SK-N-SH (cell line): ENCODE measurements at regions not wholly inside any gene's neighbourhood (a gene's known extent, or its start where the extent isn't known, plus 50 kb on each side); places are given as distances from the start of the nearest gene placed in this dataset.

Experiments used
- CTCF ChIA-PET: fragments of 300-600, 350-600 bp; formaldehyde crosslinking; extraction: SDS; loops from one replicate; lab custom pipeline; 2021; lab: Yijun Ruan, JAX
- POLR2A ChIA-PET: fragments of 350-600 bp; sonication (Branson Sonifier 250); formaldehyde crosslinking; extraction: SDS; loops from one replicate; lab custom pipeline; 2020; ENCODE audit warnings: antibody characterized with exemption, inconsistent platforms; lab: Yijun Ruan, JAX
- DNase-seq: peaks from one replicate; pipeline ENCODE4 v3.0.0; 2012
- H2AFZ ChIP-seq: fragments of 200-600 bp; sonication (generic); 2 replicates; pipeline ENCODE4 v1.8.1; 2016; ENCODE audit warnings: antibody characterized with exemption, mild to moderate bottlenecking, low read depth
- H3F3A ChIP-seq: fragments of 200-600 bp; sonication (generic); replicated peaks from 2 replicates; pipeline ENCODE3; 2016; ENCODE audit warnings: antibody characterized with exemption, mild to moderate bottlenecking; ENCODE audit not compliant: insufficient read depth
- H3K27ac ChIP-seq, 2 experiments: fragments of 200-500 bp in 1 of 2; fragments of 200-600 bp in 1 of 2; sonication (Bioruptor generic) in 1 of 2; sonication (generic), shearing (Covaris generic) in 1 of 2; 2 replicates each; pipeline versions ENCODE4 v1.5.1 to v1.6.1; 2014 to 2016; ENCODE audit warnings: low read depth in 2 of 2, inconsistent platforms in 1 of 2, low read length in 1 of 2, mild to moderate bottlenecking in 1 of 2, mixed read lengths in 1 of 2
- H3K27me3 ChIP-seq: fragments of 200-600 bp; sonication (generic), shearing (Covaris generic); 2 replicates; pipeline ENCODE4 v1.6.1; 2016; ENCODE audit warnings: mixed run types; ENCODE audit not compliant: insufficient read depth
- H3K36me3 ChIP-seq, 2 experiments: fragments of 200-500 bp in 1 of 2; fragments of 200-600 bp in 1 of 2; sonication (Bioruptor generic) in 1 of 2; sonication (generic) in 1 of 2; replicated peaks in 1 of 2; 2 replicates each; pipeline versions ENCODE3 to v1.5.1; 2014 to 2016; ENCODE audit warnings: low read length in 1 of 2, mild to moderate bottlenecking in 1 of 2; ENCODE audit not compliant: insufficient read depth in 2 of 2, control insufficient read depth in 1 of 2
- H3K4me1 ChIP-seq, 2 experiments: fragments of 200-500 bp in 1 of 2; fragments of 200-600 bp in 1 of 2; sonication (Bioruptor generic) in 1 of 2; sonication (generic), shearing (Covaris generic) in 1 of 2; 2 replicates each; pipeline versions ENCODE4 v1.5.1 to v1.6.1; 2014 to 2016; ENCODE audit warnings: low read depth in 1 of 2, low read length in 1 of 2, mixed run types in 1 of 2; ENCODE audit not compliant: insufficient read depth in 2 of 2, control insufficient read depth in 1 of 2
- H3K4me2 ChIP-seq: fragments of 200-600 bp; sonication (generic), shearing (Covaris generic); 2 replicates; pipeline ENCODE4 v1.6.1; 2017; ENCODE audit warnings: mixed run types
- H3K4me3 ChIP-seq, 2 experiments: fragments of 200-500 bp in 1 of 2; fragments of 200-600 bp in 1 of 2; sonication (Bioruptor generic) in 1 of 2; sonication (generic), shearing (Covaris generic) in 1 of 2; 2 replicates each; pipeline versions ENCODE4 v1.5.1 to v1.8.1; 2014 to 2016; ENCODE audit warnings: low read depth in 2 of 2, inconsistent platforms in 1 of 2, low read length in 1 of 2, mild to moderate bottlenecking in 1 of 2, mixed read lengths in 1 of 2, moderate library complexity in 1 of 2
- H3K79me2 ChIP-seq: fragments of 200-600 bp; sonication (generic); 2 replicates; pipeline ENCODE4 v1.8.1; 2017; ENCODE audit warnings: mild to moderate bottlenecking; ENCODE audit not compliant: insufficient read depth
- H3K9ac ChIP-seq: fragments of 200-600 bp; sonication (generic); 2 replicates; pipeline ENCODE4 v1.6.1; 2017; ENCODE audit warnings: mixed run types
- H3K9me2 ChIP-seq: fragments of 200-600 bp; sonication (generic); 2 replicates; pipeline ENCODE4 v1.6.1; 2017; ENCODE audit warnings: mixed run types
- H3K9me3 ChIP-seq: fragments of 200-600 bp; sonication (generic); 2 replicates; pipeline ENCODE4 v1.6.1; 2017; ENCODE audit warnings: mixed run types, mild to moderate bottlenecking, moderate library complexity
- H4K20me1 ChIP-seq: fragments of 200-600 bp; sonication (generic); 2 replicates; pipeline ENCODE4 v1.6.1; 2017; ENCODE audit warnings: mild to moderate bottlenecking, mixed run types; ENCODE audit not compliant: insufficient read depth
- EZH2phosphoT487 ChIP-seq: fragments of 200-600 bp; sonication (generic); IDR thresholded peaks from 2 replicates; pipeline ENCODE4 v1.6.1; 2017; ENCODE audit warnings: low read depth, mixed run types, mild to moderate bottlenecking, antibody characterized with exemption, moderate library complexity, borderline replicate concordance
- FOSL2 ChIP-seq: IDR thresholded peaks from 2 replicates; pipeline ENCODE4 v1.4.0; 2012; ENCODE audit warnings: low read depth, mild to moderate bottlenecking, moderate library complexity, borderline replicate concordance
- GATA2 ChIP-seq: sonication (generic); formaldehyde crosslinking; IDR thresholded peaks from 2 replicates; pipeline ENCODE4 v1.5.0; 2020; ENCODE audit warnings: mild to moderate bottlenecking, missing genetic modification reagents
- IRF3 ChIP-seq: fragments of 150-350 bp; IDR thresholded peaks from 2 replicates; pipeline ENCODE4 v1.6.1; 2016; ENCODE audit warnings: mild to moderate bottlenecking, low read depth, low read length
- MXI1 ChIP-seq: IDR thresholded peaks from 2 replicates; pipeline ENCODE4 v1.6.1; 2012; ENCODE audit warnings: mild to moderate bottlenecking, low read depth, low read length, improper control_type of control experiment
- PBX3 ChIP-seq: IDR thresholded peaks from 2 replicates; pipeline ENCODE4; 2012
- REST ChIP-seq: IDR thresholded peaks from 2 replicates; pipeline ENCODE4 v1.6.1; 2012; ENCODE audit warnings: mild to moderate bottlenecking, low read depth, low read length, moderate library complexity
- SIN3A ChIP-seq: IDR thresholded peaks from 2 replicates; pipeline ENCODE4 v1.6.1; 2012; ENCODE audit warnings: low read depth, mild to moderate bottlenecking, low read length, moderate library complexity, borderline replicate concordance
- TCF12 ChIP-seq: IDR thresholded peaks from 2 replicates; pipeline ENCODE4 v1.4.0; 2012
- YY1 ChIP-seq: IDR thresholded peaks from 2 replicates; pipeline ENCODE4 v1.4.0; 2012; ENCODE audit warnings: low read depth, mild to moderate bottlenecking
- WGBS: methylation state at CpG from one replicate; pipeline ENCODE4 v1.1.6; 2017; ENCODE audit warnings: low lambda C conversion rate; 5-methylcytosine and 5-hydroxymethylcytosine counted together

GRCh38 chr13:60214213-60215055 is 50.7 kb upstream of the DIAPH3 start:
- no peaks in the 10 kb centered on the region for H3K36me3 ChIP-seq
- no peaks in the 10 kb centered on the region for H3K4me1 ChIP-seq
- no peak overlapping the region for H3K4me2 ChIP-seq
- H3K27ac ChIP-seq, result no peak overlapping the region
- no peak overlapping the region for H2AFZ ChIP-seq
- no peak for DNase-seq
- POLR2A ChIA-PET, result no interaction called here
- WGBS, result 77% methylated on average over 6 of the region's 6 CpGs
- TF ChIP-seq TCF12 (no peak), SIN3A (no peak), PBX3 (no peak)
- CTCF ChIA-PET, result no interaction called here
- H3K9me2 ChIP-seq, result no peaks in the 10 kb centered on the region
- no peak overlapping the region for H3K4me3 ChIP-seq
- no peaks in the 10 kb centered on the region for H3F3A ChIP-seq
- no peaks in the 10 kb centered on the region for H3K9me3 ChIP-seq
- H4K20me1 ChIP-seq, result no peaks in the 10 kb centered on the region
- H3K9ac ChIP-seq, result no peak overlapping the region
- H3K27me3 ChIP-seq, result no peaks in the 10 kb centered on the region
- no peaks in the 10 kb centered on the region for H3K79me2 ChIP-seq

- H2AFZ ChIP-seq, result no peak overlapping the region
- H3K27ac ChIP-seq, result no peak overlapping the region
- ChIA-PET CTCF (no interaction called here), POLR2A (no interaction called here)
- WGBS, result 94% methylated on average over 1 of the region's 1 CpG
- no peaks in the 10 kb centered on the region for H3K9me2 ChIP-seq
- no peak overlapping the region for H3K9ac ChIP-seq
- no peaks in the 10 kb centered on the region for H3K79me2 ChIP-seq
- no peaks in the 10 kb centered on the region for H3K9me3 ChIP-seq
- no peak for TF ChIP-seq EZH2phosphoT487
- TF ChIP-seq FOSL2, result no peak
- no peak for TF ChIP-seq REST
- TF ChIP-seq GATA2 (CRISPR knock-in tag), result no peak
- no peak for TF ChIP-seq IRF3
- no peak for TF ChIP-seq MXI1
- no peak for TF ChIP-seq YY1
- H3K4me3 ChIP-seq, result no peak overlapping the region
- H3F3A ChIP-seq, result no peaks in the 10 kb centered on the region
- H3K36me3 ChIP-seq, result no peaks in the 10 kb centered on the region
- no peak overlapping the region for H3K4me2 ChIP-seq
- no peak for DNase-seq
- no peaks in the 10 kb centered on the region for H3K4me1 ChIP-seq
- no peaks in the 10 kb centered on the region for H3K27me3 ChIP-seq
- H4K20me1 ChIP-seq, result no peaks in the 10 kb centered on the region
These were observed 56.3 kb upstream of the DIAPH3 start for GRCh38 chr13:60220072-60220471.
